HepG2 (cell line): ENCODE measurements at regions not wholly inside any gene's neighbourhood (a gene's known extent, or its start where the extent isn't known, plus 50 kb on each side); places are given as distances from the start of the nearest gene placed in this dataset.

Experiments
- ASH2L ChIP-seq: fragments of 300-600, 200-600 bp; sonication (generic); IDR thresholded peaks from 2 replicates; pipeline ENCODE4 v1.7.0; 2017; ENCODE audit warnings: low read depth, mild to moderate bottlenecking, moderate library complexity, mixed read lengths, low read length; ENCODE audit not compliant: insufficient read length
- KDM2A ChIP-seq: sonication (generic); formaldehyde crosslinking; IDR thresholded peaks from 2 replicates; pipeline ENCODE4 v1.4.0; 2020; ENCODE audit warnings: low read depth, missing genetic modification reagents, borderline replicate concordance
- TEAD3 ChIP-seq: optimal IDR thresholded peaks from 2 replicates; pipeline ENCODE3; 2016; ENCODE audit warnings: borderline replicate concordance

- TF ChIP-seq KDM2A (CRISPR knock-in tag) (no peak), ASH2L (no peak), TEAD3 (CRISPR knock-in tag) (no peak)
Observed at GRCh38 chr20:60967431-60968316, 284.4 kb upstream of the CDH4 start.
